HCT116 (cell line): ENCODE measurements at regions not wholly inside any gene's neighbourhood (a gene's known extent, or its start where the extent isn't known, plus 50 kb on each side); places are given as distances from the start of the nearest gene placed in this dataset.

ENCODE experiments used
- POLR2A ChIP-seq: IDR thresholded peaks from 2 replicates; pipeline ENCODE4 v1.7.0; 2011; ENCODE audit warnings: borderline replicate concordance; ENCODE audit not compliant: insufficient read depth, insufficient read length; ENCODE audit errors: extremely low read depth
- ZNF274 ChIP-seq: fragments of 200-500 bp; sonication (Bioruptor generic); IDR thresholded peaks from 2 replicates; pipeline ENCODE4 v1.6.1; 2014; ENCODE audit warnings: mild to moderate bottlenecking, low read depth, low read length, inconsistent platforms

DNA sequence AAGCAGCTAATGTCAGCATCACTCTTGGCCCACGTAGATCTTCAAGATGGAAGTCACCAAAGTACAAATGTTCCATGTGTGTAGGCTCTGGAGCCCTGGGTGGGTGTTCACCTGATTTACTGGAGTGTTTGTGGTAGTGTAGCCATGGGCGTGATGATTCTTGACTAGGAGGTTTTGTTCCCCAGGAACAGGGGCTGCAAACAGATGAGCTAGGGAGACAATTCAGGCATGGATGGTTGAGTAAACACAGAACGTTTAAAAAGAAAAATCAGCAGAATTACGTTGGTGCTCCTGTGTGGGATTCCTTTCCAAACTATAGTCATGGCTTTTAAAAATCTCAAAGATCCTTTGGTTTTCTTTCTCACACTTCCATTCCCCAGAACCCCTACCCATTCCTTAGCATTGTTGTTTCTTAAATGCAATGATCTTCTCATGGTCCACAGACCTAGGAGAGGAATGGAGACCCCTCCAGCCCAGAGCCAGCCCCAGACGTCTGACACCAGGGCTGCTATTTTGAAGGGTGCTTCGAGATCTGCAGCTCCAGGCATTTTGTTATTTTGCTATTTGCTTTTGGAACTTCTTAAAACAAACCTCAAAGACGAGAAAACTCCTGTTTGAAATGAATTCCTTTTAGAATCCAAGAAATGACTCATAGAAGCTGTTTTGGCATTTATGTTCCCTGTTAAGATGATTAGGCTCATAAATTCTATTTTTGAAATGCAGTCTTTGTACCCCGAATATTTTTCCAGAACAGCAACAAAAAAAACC lies 115.1 kb downstream of the ETS2 start:
- TF ChIP-seq POLR2A (no peak), ZNF274 (no peak)
